HG02973 (cell line): ENCODE measurements at regions not wholly inside any gene's neighbourhood (a gene's known extent, or its start where the extent isn't known, plus 50 kb on each side); places are given as distances from the start of the nearest gene placed in this dataset.

ENCODE experiments used
- ATAC-seq: cut with Tn5 transposase; IDR thresholded peaks from one replicate; pipeline ENCODE4 v1.9.1; 2021; ENCODE audit warnings: moderate library complexity; ENCODE audit not compliant: unreplicated experiment

DNA sequence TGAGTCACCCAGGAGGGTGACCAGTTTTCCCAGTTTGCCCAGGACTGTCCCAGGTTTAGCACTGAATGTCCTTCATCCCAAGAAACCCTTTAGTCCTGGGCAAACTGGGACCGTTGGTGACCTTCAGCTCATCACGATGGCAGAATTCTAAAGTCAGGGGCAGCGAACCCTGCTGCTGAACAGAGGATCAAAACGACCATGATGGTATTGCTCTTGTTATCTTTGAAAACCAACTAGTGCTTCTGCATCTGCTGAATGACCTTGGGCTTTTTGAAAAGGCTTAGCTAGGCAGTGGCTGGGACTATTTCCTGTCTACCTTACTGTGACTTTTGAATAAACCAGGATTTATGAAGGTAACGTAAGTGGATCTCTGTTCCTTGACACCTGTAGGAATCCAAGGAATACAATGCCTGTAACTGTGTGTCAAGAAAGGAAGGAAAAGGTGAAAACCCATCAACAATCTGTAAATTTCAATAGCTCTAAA is 281.9 kb downstream of the SOX9 start:
- no peak for ATAC-seq

DNA sequence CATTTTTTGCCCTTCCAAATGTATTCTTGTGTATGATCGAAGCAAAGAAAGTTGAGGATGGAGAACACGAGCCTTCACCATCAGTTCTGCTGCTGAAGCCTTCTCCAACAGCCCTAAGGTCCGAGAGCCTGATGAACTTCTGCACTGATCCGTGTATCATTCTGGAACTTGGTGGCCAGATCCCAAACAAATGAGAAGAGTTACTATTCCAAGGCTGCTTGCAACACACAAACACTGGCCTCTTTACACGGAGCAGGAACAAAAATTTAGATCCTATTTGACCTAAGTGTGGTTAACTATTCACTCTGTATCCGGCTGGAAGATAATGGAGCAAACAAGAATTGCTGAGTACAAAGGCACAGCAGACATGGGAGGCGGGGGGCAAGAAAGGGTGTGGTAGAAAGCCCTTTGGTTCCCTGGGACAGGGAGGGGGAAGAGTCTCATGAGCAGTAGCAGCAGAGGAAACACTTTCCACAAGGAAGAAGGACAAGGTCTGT is 282.9 kb downstream of the SOX9 start:
- ATAC-seq, result no peak

DNA sequence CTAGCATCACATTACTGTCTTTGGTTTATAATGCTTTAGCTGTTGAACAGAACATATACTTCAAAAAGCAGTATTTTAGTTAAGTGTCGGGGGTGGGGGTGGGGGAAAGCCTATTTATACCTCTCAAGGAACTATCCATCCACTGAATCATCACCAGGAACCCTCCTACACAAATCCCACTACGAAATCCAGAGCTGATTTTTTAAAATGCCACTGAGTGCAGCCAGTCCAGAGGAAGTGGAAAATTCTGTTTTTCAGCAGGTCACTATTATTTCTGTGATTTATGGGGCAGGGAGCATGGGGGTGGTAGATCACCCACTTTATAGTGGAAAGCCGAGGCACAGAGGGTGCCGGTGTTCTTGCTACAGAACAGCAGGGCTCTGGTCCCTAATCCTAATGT is 284.1 kb downstream of the SOX9 start:
- no peak for ATAC-seq

DNA sequence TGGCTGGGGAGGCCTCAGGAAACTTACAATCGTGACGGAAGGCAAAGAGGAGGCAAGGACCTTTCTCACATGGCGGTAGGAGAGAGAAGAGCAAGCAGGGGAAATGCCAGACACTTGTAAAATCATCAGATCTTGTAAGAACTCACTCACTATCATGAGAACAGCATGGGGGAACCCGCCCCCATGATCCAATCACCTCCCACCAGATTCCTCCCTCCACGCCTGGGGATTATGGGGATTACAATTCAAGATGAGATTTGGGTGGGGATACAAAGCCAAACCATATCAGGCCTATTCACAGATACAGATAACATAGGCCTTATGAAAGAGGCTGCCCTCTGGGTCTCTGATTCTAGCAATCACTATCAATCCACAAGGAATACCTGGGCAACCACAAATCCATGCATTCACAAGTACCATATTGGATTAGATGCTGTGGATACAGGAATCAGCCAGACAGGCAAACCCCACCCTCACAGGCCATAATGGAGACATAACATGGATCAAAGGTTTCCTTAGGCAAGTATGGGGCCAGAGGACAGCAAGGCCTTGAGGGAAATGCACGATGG is 284.9 kb downstream of the SOX9 start:
- ATAC-seq, result no peak

DNA sequence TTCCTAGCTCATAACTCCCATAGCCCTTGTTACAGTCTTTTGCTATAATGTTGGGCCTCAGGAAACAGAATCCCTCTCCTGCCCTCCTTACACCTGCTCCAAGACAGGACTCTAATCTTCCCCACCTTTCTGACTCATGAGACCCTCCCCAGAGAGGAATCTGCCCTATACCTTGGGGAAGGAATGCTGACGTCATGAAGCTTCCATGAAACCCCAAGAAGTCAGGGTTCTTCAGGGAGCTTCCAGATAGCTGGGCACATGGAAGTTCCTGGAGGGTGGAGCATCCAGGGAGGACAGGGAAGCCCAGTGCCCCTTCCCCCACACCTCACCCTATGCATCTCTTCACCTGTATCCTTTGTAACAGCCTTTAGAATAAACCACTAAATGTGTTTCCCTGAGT is 285.7 kb downstream of the SOX9 start:
- ATAC-seq, result no peak

DNA sequence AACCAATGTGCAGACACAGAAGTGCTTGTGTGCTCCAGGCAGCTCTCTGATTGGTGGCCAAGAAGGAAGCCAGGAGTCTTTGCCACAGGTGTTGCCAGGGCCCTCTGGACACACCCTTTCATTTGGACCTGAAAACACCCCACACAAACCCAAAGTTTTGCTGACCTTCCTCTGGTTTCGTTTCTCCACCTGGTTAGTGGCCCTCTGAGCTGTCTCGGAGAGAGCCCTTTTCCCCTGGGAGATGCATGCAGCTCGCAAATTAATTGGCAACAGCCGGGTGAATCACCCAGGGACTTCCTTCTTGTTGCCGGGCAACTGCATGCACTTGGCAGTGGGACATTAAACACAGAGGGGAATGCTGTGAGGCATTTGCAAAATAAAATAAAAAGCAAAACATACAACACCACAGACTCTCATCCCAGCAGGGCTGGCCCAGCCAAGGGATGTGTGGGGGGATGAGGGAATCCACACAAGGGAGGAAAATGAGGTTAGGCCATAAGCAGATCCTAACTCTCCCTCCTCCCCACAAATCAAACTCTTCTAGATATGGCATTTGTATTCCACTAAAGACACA is 286.6 kb downstream of the SOX9 start:
- peak; percentile 78 for ATAC-seq

DNA sequence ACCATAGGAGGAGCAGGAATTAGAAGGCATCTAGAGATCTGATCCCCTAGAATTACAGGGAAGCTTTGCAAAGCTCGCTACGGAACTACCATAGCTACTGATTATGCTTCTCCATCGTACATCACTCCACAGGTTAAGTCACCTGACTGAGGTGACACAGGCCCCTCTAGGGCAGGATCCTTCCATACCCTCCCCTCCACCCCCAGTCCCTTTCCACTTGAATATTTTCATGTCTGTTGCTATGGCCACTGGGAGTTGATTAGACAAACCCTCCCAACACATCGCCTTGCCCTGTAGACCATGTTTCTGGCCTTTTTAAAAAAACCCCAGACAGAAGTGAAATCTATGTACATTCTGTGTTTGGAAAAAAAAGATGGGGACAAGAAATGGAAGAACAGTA is 287.1 kb downstream of the SOX9 start:
- no peak for ATAC-seq

DNA sequence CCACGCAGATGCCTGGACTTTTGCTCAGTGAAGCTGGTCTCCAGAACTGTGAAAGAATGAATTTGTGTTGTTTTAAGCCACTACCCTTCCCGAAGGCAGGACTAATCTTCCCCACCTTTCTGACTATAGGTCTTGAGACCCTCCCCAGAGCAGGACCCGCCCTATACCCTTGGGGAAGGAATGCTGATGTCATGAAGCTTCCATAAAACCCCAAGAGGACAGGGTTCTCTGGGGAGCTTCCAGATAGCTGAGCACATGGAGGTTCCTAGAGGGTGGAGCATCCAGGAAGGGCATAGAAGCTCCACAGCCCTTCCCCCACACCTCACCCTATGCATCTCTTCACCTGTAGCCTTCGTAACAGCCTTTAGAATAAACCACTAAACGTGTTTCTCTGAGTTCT is 287.8 kb downstream of the SOX9 start:
- ATAC-seq, result no peak

DNA sequence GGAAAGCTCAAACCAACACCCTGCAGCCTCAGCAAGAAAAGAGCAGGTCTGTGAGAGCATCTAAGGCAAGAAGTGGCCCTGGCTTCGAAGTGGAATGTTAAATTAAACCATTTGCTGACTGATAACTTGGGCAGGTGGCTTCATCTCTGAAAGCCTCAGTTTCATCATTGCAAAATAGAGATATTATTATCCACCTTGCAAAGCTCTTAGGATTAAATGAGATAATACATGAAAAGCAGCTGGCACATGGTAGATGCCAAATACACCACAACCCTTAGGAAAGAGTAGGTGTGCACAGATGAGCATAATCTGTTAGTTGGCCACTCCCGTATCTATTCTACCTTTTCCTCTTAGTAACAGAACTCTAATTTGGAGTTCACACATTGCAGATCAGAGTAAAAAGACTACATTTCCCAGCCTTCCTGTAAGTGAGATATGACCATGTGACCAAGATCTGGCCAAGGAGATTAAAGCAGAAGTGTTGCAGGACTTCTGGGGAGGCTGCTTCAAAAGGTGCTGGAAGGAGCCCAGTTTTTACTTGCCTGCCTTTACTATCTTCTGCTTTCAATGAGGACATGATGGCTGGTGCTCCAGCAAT is 288.7 kb downstream of the SOX9 start:
- ATAC-seq, result no peak

DNA sequence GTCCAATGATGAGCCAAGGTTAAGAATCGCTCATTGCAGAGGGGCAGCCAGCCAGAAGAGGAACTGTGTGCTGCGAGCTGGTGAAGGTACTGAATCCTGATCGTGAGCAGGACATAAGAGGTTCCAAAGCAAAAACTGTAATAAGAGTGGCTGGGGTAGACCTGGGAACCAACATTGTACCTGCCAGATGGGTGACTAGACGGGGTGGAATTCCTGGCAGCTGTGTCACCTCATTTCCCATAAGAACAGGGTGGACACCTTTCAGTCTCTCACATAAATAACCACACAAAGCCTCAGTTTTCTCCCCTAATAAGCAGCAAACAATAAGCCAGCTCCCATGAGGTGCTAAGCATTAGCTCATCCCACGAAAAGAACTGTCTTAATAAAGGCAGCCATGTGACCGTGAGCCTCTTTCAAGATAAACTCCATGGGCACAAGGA is 290.3 kb downstream of the SOX9 start:
- no peak for ATAC-seq

DNA sequence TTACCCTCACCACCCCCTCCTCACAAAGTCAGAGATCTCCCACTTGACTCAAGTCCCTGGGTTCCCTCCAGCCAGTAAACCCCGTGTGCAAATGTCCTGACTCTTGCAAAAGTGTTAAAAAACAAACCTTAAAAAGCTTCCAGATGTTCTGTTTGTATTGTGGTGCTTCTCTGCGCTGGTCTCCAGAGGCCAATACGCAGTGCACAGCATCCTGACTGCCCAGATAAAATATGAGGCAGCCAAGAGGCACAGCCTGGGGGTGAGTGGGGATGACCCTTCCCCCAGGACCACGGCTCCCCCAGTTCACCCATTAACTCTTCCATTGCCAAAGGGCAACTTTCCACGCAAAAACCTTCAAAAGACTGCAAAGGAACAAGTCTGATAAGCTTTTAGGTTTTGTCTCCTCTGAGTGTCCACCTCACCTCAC is 291.8 kb downstream of the SOX9 start:
- no peak for ATAC-seq

DNA sequence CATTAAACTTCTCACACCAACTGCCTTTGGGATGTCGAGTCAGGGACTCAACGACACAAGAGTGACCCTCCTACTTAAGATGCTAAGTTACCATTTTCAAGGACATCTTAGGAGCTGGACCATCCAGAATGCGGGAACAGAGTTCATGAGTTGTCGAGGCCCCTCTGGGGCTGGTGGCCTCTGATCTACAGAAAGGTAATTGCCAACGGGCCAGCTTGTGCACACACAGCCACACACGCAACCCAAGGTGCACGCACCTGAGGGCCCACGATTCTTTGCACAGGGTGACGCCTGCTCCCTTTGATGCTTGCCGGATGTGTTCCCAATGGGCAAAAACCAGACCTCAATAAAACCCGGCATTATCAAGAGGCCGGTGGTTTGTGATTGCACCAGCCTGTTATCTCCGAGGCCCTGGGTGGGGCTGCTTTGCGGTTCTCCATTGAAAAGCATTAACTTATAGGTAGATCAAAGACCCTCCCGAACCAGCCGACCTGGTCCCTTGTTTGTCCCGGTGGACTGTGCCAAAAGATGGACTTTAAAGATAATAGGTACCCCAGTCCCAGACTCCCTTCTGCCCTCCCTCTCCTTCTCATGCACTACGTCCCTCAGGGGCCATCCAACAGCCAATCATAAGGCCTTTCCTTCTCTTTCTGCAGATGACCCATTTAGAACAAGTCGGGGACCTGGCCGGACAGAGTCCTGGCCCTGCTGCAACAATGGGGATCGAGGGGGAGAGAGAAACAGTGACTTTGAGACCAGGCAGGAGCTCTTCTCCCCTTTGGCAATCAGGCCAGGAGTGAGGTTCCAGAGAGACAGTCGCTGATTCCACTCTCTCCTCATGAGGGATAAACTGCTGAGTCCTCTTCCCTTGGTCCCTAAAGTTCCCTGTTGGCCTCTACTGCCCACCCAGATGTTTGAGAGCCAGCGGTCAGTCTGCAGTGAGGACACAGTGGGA is 292.5 kb downstream of the SOX9 start:
- ATAC-seq, result no peak

DNA sequence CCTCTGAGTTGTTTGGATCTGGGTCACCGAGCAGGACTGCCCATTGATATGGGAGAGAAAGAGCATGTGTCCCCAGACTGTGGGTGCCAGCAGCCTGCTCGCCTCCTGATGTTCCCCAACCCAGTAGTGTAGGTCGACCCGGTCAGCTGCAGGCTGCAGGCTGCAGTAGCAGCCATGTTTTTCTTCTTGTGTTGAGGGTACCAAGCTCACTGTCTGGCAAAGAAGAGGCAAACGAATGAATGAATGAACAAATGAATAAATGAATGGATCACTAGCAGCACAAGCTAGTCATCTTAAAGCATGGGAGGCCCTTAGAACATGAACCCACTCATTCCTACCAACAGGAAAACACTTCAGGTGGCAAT is 293.2 kb downstream of the SOX9 start:
- ATAC-seq, result no peak

DNA sequence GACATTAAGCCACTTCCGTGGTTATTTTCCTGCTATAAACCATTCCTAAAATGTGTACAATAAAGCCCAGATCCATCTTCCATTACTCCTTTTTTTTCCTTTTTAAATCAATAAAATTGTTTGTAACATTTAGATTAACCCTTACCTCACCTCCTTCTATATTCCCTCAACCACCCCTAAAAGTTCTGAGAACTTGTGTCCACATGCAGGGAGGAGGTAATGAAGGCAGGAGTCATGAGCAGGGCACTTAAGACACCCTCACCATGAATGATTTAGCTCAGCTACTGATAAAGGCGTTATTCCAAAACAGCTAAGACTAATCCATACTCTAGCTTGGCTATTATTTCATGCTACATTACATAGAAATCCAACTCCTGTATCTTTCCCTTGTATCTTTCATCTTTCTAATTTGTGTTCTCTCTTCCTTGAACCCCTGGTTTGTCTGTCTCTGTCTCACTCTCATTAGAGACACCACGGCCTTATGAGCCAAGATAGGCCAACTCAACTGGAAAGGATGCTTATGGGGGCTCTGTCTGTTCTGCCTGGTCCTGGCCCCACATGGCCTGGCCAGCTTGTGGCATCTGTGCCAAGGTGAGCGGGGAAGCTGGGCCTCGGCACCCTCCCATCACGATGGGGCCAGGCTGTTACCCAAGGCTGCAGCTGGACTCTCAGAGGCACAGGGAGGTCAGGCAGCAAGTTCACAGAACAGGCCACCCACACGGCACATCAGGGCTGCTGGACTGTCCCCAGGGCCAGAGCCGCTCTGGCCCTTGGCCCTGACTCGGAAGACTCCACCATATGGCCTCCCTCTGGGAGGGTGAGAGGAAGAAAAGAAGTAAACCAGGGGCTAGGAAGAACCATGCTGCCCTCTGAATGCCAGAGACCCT is 294.4 kb downstream of the SOX9 start:
- no peak for ATAC-seq

DNA sequence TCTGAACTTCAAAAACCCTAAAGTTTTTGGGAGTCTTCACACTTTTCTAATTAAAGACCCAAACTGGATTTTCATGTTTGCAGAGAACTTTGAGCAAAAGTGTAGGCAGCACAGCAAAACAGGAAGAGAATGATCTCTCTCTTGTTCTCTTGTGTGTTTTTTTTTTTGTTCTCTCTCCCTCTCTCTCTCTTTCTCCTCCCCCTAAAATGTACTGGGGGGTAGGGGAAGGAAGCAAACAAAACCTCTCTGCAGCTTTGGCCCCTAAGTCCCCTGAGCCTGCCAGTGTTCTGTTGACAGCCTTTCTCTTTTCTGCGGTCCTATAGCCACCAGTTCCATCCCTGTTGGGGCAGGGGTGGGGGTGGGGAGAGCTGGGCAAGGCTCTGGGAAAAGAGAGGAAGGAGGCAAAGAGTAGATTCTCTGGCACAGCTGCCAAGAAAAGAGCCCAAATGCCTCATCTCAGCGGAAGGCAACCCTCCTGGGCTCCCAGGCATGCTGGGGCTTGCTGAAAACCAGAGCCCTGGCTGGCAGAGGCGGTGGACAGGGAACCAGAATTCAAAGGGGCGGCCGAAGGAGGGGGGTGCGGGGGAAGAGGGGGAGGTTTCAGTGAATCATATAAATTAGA is 295.3 kb downstream of the SOX9 start:
- no peak for ATAC-seq

DNA sequence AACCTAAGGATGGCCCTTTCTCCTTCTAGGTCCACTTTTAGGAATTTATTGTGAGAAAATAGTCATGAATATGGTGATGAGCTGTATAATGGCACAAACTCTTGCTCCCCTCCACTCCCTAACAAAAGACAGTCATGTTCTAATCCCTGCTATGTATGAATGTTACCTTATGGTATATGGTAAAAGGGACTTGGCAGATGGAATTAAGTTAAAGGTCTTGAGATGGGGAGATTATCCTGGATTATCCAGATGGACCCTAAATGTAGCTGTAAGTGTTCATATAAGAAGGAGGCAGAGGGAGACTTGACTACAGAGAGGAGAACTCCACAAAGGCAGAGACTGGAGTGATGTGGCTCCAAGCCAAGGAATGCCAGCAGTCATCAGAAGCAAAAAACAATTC is 296.1 kb downstream of the SOX9 start:
- ATAC-seq, result no peak

DNA sequence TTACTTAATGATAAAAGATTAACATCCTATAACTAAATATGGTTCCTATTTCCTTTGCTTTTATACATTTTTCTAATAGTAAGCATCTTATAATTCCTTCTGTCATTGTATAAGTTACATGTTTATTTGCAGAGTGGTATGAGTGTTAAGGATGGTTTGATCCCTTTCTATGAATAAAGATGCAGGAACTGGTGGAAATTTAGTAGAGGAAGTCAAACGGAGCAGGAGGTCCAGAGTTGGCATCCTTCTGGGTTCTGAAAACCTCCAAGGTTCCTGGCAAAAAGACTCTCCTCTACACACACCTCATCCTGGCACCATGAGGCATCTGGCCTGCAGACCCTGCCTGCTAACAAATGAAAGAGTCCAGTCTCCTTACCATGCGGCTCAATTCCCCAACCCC is 296.8 kb downstream of the SOX9 start:
- ATAC-seq, result no peak

DNA sequence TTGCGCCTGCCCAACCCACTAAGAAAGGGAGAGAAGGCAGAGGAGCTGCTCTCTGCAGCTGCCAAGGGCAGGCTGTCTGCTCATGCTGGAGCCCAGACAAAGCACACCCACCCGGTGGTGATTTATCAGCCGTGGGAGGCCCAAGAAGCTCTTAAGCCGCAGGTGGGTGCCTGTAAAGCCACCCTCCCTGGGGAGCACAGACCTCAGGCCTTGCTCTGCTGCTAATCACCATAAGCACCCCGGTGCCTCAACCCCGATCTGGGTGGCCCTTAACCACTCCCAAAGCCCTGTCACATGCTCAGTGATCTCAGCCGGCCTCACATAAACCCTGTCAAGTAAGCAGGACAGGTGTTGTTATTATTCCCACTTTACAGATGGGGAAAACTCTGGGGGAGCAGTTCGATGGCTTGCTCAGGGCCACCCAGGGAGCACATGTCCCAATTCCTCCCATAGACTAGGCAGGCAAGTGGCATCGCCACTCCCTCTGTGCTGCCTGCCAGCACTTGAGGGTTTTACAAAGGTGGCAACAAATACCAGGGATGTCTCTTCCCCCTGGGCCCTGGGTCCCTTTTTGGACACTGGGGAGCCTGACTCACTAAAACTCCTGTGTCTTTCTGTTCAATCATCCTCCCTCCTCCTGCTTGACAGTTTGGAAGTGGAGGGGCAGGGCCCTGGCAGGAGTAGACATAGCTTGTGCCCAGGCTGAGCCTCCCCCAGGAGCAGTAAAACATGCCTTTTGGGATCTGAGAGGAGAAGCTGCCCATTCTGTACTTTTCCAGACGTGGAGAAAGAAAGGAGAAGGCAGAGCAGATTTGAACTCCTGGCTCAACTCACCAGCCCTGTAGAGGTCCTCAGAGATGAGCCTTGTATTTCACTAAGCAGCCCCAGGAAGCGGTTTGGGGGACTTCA is 299.3 kb downstream of the SOX9 start:
- peak; percentile 39 for ATAC-seq

DNA sequence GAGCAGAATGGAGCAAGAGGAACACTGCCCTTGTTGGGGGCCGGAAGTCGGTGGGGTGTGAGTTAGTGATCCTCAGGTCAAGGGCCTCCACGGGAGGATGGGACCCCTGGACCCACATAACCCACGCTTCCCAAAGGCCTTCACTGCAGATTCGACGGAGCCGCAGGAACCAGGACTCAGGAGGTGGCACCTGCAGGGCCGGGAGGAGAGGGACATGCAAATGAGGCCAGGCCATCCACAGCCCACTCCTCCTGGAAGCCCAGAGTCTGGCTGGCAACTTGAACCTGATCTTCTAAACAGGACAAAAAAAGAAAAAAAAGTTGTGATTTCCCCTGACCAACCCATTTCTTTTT is 299.9 kb downstream of the SOX9 start:
- ATAC-seq, result no peak
